Neural progenitor cell (in vitro differentiated cells): ENCODE measurements at regions not wholly inside any gene's neighbourhood (a gene's known extent, or its start where the extent isn't known, plus 50 kb on each side); places are given as distances from the start of the nearest gene placed in this dataset.

Experiments used
- EZH2 ChIP-seq: fragments of 200-600 bp; sonication (generic); IDR thresholded peaks from 2 replicates; pipeline ENCODE4 v1.6.1; 2017; ENCODE audit warnings: antibody characterized with exemption, mild to moderate bottlenecking, moderate library complexity
- TF ChIP-seq, protein P1 (sequence below): fragments of 200-600 bp; sonication (generic); IDR thresholded peaks from 2 replicates; pipeline ENCODE4 v1.5.1; 2017; ENCODE audit warnings: antibody characterized with exemption, mild to moderate bottlenecking

- TF ChIP-seq, protein P1, sequence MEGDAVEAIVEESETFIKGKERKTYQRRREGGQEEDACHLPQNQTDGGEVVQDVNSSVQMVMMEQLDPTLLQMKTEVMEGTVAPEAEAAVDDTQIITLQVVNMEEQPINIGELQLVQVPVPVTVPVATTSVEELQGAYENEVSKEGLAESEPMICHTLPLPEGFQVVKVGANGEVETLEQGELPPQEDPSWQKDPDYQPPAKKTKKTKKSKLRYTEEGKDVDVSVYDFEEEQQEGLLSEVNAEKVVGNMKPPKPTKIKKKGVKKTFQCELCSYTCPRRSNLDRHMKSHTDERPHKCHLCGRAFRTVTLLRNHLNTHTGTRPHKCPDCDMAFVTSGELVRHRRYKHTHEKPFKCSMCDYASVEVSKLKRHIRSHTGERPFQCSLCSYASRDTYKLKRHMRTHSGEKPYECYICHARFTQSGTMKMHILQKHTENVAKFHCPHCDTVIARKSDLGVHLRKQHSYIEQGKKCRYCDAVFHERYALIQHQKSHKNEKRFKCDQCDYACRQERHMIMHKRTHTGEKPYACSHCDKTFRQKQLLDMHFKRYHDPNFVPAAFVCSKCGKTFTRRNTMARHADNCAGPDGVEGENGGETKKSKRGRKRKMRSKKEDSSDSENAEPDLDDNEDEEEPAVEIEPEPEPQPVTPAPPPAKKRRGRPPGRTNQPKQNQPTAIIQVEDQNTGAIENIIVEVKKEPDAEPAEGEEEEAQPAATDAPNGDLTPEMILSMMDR: no peak
- TF ChIP-seq EZH2: no peak
Observed at GRCh38 chr2:235247001-235247400, 246.8 kb upstream of the AGAP1 start.
